ENCODE measurements at regions not wholly inside any gene's neighbourhood (a gene's known extent, or its start where the extent isn't known, plus 50 kb on each side); places are given as distances from the start of the nearest gene placed in this dataset.

- TF ChIP-seq CTCF (IDR thresholded peaks at IDR 0.05): no peak
- TF ChIP-seq POLR2A (IDR thresholded peaks at IDR 0.05): no peak
- peak in 1 of 2 donors; percentile 3 for DNase-seq (ENCODE audit: low spot score in 2 of 2)
- no peak overlapping the region for H3K4me3 ChIP-seq (ENCODE audit: low read depth, poor library complexity, severe bottlenecking)
- WGBS, 2 donors: 88 to 95% methylated on average over 5 of the region's 5 CpGs
- intact Hi-C loops (cut with DNase I; ENCODE audit: low total_unique reads): no loop called here
Observed at GRCh38 chr5:3347741-3348140, 247.9 kb upstream of the IRX1 start.

- DNase-seq (ENCODE audit: low spot score in 2 of 2): peak in 1 of 2 donors; percentile 76
- H3K4me3 ChIP-seq (ENCODE audit: low read depth, poor library complexity, severe bottlenecking): no peak overlapping the region
- 81 to 92% methylated on average over 24 to 26 of the region's 26 CpGs for whole genome bisulfite sequencing, 2 donors
Observed at GRCh38 chr5:3346111-3346820, 249.4 kb upstream of the IRX1 start.

GRCh38 chr5:3345195-3345594 lies 250.4 kb upstream of the IRX1 start:
- intact Hi-C loops (cut with DNase I; ENCODE audit: low total_unique reads): no loop called here
- H3K4me3 ChIP-seq (ENCODE audit: low read depth, poor library complexity, severe bottlenecking): no peak overlapping the region
- no peak for TF ChIP-seq POLR2A (IDR thresholded peaks at IDR 0.05)
- no peak for TF ChIP-seq CTCF (IDR thresholded peaks at IDR 0.05)
- DNase-seq (ENCODE audit: low spot score in 2 of 2): peak in 1 of 2 donors; percentile 76
- 91 to 94% methylated on average over 8 of the region's 8 CpGs for WGBS, 2 donors

More at GRCh38 chr5:3346111-3346820, 249.4 kb upstream of the IRX1 start:
- intact Hi-C loops (cut with DNase I; ENCODE audit: low total_unique reads): no loop called here
- TF ChIP-seq CTCF (IDR thresholded peaks at IDR 0.05): no peak
- TF ChIP-seq POLR2A (IDR thresholded peaks at IDR 0.05): no peak

GRCh38 chr5:3344671-3345070 lies 251.0 kb upstream of the IRX1 start:
- WGBS, 2 donors: 88 to 91% methylated on average over 11 of the region's 11 CpGs
- intact Hi-C loops (cut with DNase I; ENCODE audit: low total_unique reads): no loop called here
- DNase-seq (ENCODE audit: low spot score in 2 of 2): peak in 1 of 2 donors; percentile 56
- no peak for TF ChIP-seq POLR2A (IDR thresholded peaks at IDR 0.05)
- TF ChIP-seq CTCF (IDR thresholded peaks at IDR 0.05): no peak
- no peak overlapping the region for H3K4me3 ChIP-seq (ENCODE audit: low read depth, poor library complexity, severe bottlenecking)

- H3K4me3 ChIP-seq (ENCODE audit: low read depth, poor library complexity, severe bottlenecking): no peak overlapping the region
- DNase-seq (ENCODE audit: low spot score in 2 of 2): peak in 1 of 2 donors; percentile 36
- no peak for TF ChIP-seq CTCF (IDR thresholded peaks at IDR 0.05)
- TF ChIP-seq POLR2A (IDR thresholded peaks at IDR 0.05): no peak
- 91 to 92% methylated on average over 6 of the region's 6 CpGs for WGBS, 2 donors
- intact Hi-C loops (cut with DNase I; ENCODE audit: low total_unique reads): no loop called here
Observed at GRCh38 chr5:3343911-3344310, 251.7 kb upstream of the IRX1 start.

GRCh38 chr5:3343211-3343610 lies 252.4 kb upstream of the IRX1 start:
- no peak for TF ChIP-seq POLR2A (IDR thresholded peaks at IDR 0.05)
- no peak for TF ChIP-seq CTCF (IDR thresholded peaks at IDR 0.05)
- no peak for DNase-seq (ENCODE audit: low spot score in 2 of 2)
- no peak overlapping the region for H3K4me3 ChIP-seq (ENCODE audit: low read depth, poor library complexity, severe bottlenecking)
- intact Hi-C loops (cut with DNase I; ENCODE audit: low total_unique reads): no loop called here
- WGBS, 2 donors: 84 to 92% methylated on average over 5 of the region's 5 CpGs

Measured in lower leg skin (tissue), 4 donors.